NCI-H2029 treated with DMSO at 0.1 percent for 48 hours (cell line): ENCODE measurements at regions not wholly inside any gene's neighbourhood (a gene's known extent, or its start where the extent isn't known, plus 50 kb on each side); places are given as distances from the start of the nearest gene placed in this dataset.
A peak's percentile ranks its signal among the peaks of the same experiment; 100 is the strongest.
"Not testable (repeated sequence)": the region's sequence is repeated elsewhere in the genome, so short reads cannot be mapped to it uniquely, and the experiment has no call there.

Source experiments
- DNase-seq: peaks from one replicate; lab custom pipeline; 2025; lab: John Stamatoyannopoulos, UW

- no peak for DNase-seq
Measured at GRCh38 chr4:152063621-152064240, 302.9 kb upstream of the GATB start.

DNA sequence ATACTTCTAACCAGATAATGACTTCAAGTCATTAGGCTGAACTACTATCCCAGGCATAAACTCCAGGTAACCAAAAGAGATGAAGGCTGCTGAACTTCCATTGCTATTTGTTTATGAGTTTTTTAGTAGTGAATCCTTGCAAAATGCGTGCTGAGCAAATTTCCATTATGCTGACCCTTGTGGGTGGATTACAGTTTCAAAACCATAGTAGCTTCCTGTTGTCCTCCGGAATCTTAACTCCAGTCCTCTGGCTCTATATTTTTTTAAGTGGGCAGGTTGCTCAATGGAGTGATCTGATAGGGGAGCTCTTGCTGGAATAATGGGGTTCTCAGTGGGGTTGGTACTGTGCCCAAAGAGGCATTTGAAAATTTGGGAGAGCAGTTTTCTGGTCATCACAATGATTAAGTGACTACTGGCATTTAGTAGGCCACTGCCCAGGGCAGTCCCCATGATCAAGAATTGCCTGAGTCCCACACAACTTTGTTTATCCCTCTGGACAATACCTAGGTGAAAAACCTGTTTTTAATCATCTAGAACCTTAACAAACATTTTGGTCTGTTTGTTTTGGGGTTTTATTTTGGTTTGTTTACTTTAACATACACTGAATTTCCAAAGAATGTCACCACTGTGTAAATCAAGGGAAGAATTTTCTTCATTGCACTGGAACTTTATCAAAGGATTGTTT lies 302.3 kb upstream of the GATB start:
- no peak for DNase-seq

- no peak for DNase-seq
Measured at GRCh38 chr4:152054731-152055130, 293.9 kb upstream of the GATB start.

GRCh38 chr4:152052451-152053057 lies 291.7 kb upstream of the GATB start:
- no peak for DNase-seq

- not testable (repeated sequence) for DNase-seq
Measured at GRCh38 chr4:152051332-152051731, 290.5 kb upstream of the GATB start.

- peak; percentile 14 for DNase-seq
Measured at GRCh38 chr4:152050106-152050505, 289.3 kb upstream of the GATB start.

DNA sequence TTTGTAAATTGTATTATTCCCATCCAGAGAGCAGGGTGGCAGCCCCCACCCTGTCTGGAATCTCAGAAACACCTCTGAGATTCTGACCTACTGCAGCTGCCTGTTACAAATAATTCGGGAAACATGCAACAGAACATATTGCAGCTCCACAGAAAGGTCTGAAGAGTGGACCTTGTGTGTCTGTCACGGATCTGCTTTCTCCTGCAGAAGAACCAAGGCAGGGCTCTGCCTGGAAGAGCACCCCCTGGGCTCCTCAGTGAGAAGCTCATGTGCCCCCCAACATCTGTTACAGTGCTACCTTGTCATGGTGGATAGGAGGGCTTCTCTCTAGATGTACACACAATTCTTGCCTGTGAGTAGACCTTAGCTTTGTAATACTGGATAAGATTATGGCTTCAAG lies 286.6 kb upstream of the GATB start:
- no peak for DNase-seq

DNA sequence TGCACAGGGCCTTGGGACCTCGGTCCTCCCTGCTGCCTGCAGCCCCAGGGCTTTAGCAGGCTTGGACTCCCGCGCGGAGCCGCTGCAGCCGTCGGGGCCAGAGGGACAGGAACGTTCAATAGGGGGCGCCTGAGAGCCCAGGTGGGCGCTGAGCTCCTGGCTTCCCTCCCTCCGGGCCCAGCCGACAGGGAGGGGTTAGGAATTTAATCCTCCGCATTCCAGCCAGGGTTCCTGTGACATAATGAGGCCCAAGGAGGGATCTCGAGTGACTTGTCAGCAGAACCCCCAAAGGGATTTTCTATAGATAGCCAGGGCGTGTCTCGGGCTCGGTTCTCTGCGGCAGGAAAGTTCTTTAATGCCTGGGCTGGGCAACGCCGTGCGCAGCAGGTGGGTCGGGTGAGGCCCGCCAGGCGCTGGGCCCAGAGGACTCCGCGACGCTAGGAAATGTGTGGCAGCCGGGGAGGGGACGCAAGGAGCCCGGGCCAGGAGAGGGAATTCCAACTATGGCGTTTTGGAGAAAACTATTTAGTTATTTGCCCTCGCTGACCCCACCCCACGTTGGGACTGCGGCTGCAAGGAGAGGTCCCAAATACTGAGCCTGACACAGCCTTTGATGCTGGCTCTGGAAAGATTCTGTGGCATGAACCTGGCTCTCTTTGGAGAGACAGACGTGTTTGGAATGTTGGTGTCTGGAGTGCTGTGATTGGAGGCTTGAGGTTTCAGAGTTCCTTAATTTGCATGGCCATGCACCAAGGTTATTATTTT lies 285.2 kb upstream of the GATB start:
- no peak for DNase-seq

DNA sequence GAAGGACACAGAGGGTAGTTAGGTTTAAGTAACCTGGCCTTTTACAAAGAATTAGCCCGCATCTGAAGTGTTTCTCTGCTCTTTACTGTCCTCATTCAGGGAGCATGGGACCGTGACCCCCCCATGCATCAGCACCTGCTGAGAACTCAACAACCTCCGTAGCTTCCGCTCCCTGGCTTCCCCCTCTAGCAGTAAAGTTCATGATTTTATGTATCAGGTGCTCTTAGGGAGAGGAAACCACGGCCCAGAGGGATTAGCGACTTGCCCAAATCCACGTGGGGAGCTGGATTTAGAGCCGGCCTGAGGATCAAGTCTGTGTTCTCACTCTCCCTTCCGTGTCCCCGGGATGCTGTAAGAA lies 284.6 kb upstream of the GATB start:
- no peak for DNase-seq

DNA sequence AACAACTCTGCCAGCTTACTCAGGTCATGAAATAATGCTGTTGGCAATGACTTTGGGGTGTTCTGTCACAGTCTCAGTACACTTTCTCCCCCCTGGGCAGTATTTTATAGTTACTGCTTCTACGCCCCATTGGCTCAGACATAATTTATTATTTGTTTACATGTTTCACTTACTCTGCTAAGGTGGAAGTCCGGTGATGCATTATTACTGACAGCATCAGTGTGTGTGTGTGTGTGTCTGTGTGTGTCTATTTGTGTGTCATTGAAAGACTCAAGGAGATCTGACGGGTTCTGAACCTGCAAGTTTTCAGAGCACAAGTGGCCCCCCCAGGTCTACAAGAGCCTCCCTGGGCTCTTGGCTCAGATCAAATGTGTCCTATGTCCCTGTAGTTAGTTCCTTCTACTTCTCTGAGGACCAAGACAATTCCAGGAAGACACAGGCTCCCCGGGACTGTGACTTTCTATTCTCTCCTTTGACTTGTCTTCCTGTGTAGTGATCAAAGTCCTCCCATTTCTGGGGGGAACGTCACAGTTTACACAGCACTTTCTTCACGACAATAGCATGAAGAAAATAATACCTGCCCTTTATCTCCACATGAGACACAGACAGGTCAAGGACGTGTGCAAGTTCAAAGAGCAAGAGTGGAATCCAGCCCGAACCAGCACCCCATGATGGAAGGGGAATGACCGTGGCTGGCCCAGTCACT lies 283.7 kb upstream of the GATB start:
- DNase-seq: no peak

- no peak for DNase-seq
Measured at GRCh38 chr4:152041295-152041694, 280.5 kb upstream of the GATB start.

DNA sequence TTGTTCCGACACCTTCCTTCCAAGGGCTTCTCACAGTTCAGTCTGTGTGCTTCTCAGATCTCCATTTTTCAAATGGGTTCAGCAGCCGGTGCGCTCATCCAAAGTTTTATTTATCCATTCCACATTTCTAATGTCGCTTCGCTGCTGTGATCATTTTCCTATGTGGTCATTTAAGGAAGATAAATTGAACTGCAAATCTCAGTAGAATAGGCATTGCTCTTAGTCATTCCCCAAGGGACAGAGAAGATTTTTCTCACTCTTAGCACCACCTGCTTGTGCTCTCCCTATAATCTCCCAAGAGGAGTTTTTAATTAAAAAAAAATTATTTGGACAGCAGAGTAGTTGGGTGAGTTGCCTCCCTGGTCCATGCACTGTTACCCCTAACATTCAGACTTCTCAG lies 278.9 kb upstream of the GATB start:
- no peak for DNase-seq

- no peak for DNase-seq
Measured at GRCh38 chr4:152039023-152039481, 278.2 kb upstream of the GATB start.

GRCh38 chr4:152038238-152038637 lies 277.4 kb upstream of the GATB start:
- DNase-seq: no peak

- DNase-seq: no peak
Measured at GRCh38 chr4:152037435-152037834, 276.6 kb upstream of the GATB start.

- DNase-seq: no peak
Measured at GRCh38 chr4:152033621-152034020, 272.8 kb upstream of the GATB start.

GRCh38 chr4:152032722-152033131 lies 271.9 kb upstream of the GATB start:
- no peak for DNase-seq

DNA sequence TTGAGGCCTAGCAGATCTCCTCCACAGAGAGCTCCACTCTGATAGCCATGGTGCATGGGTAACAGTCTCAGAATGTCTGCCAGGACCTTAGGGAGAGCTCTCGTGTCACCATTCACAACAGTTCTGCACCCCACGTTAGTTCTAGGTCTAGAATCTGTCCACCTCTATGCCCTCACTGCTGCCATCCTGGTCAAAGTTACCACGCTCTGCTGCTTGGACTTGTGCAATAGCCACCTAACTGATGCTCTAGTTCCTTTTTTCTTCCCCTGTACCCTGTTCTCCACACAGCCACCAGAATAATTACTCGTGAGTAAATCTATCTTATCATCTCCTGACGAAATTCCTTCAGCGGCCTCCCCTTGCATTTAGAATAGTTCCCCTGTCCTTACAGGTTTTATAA lies 268.8 kb upstream of the GATB start:
- DNase-seq: no peak

DNA sequence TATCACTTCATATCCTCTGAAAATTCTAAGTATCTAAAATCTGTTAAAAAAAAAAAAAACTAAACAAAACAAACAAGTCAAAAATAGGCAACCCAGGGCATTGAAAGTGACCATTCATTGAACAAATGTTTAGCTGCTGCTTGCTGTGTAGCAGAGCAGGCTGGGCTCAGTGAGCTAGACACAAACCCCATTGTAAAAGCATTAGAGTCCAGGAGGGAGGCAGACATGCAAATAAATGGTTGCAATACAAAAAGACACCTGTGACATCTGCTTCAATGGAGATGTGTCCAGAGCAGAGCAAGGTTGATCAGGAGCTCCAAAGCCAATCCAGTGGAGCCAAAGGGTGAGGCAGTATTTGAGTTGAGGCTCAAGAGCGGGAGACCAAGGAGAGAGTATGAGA lies 267.3 kb upstream of the GATB start:
- no peak for DNase-seq

DNA sequence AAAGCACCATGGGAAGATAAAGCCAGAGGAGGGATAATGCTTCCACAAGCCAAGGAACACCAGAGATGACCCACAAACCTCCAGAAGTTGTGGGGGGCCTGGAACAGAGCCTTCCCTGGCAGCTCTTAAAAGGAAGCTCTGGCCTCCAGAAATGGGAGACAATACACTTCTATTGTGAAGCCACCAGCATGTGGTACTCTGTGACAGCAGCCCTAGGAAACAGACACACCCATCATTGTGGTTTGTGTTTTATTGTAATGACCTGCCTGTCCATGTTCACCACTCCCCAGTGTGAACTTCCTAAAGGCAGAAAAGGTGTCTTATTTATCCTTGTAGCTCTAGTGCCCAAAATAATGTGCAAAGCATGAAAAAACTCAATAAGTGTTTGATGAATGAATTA lies 264.1 kb upstream of the GATB start:
- DNase-seq: no peak

DNA sequence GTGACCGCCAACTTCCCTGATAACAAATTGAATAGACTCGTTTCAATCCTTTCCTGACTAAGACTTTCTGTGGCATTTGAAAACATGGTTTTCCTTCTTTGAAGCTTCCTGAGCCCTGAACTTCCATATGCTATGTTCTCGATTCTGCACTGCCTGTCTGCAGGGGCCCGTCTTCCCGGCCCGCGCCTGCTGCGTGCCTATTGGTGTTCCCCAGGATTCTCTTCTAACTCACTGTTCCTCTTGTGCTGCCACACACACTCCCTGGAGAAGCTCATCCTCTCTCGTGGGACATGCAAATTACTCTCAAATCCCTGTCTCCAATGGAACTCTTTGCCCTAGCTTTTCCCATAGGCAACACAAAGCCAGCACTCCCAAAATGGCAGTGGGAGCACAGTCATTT lies 262.9 kb upstream of the GATB start:
- DNase-seq: no peak

DNA sequence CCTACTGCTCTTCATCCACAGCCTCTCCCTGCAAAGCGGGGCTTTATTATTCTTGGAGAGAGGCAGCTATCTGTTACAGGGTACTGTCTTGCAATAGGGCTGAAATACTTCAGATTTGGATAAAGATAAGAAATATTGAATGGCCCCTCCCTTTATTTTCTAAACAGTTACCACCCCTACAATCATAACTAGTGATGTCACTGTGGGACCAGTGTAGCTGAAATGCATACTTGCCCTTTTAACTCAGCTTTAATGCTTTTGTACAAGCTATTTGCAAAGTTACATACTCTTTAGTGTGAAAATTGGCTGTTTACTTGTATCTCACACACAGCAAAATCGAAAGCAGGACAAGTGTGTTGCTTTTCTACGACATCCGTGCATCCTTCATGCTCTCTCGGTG lies 261.7 kb upstream of the GATB start:
- no peak for DNase-seq
